Liver (tissue), 3 donors: ENCODE measurements at regions not wholly inside any gene's neighbourhood (a gene's known extent, or its start where the extent isn't known, plus 50 kb on each side); places are given as distances from the start of the nearest gene placed in this dataset.

Source experiments
- ATF3 ChIP-seq: IDR thresholded peaks from 2 replicates; pipeline ENCODE4 v1.6.1; 2016; ENCODE audit warnings: antibody characterized with exemption
- FOXA1 ChIP-seq: IDR thresholded peaks from 2 replicates; pipeline ENCODE4 v1.6.1; 2016; ENCODE audit warnings: antibody characterized with exemption
- GABPA ChIP-seq, 2 donors: IDR thresholded peaks in 1 of 2; conservative IDR thresholded peaks in 1 of 2; 2 replicates each; pipeline ENCODE4 v1.6.1; 2016; ENCODE audit warnings: antibody characterized with exemption in 2 of 2, mild to moderate bottlenecking in 1 of 2, moderate library complexity in 1 of 2
- HNF4A ChIP-seq, 2 donors: conservative IDR thresholded peaks; 2 replicates each; pipeline ENCODE4 v1.6.1; 2016; ENCODE audit warnings: antibody characterized with exemption in 2 of 2, mild to moderate bottlenecking in 2 of 2
- JUND ChIP-seq, 2 donors: IDR thresholded peaks; 2 replicates each; pipeline ENCODE4 v1.6.1; 2016; ENCODE audit warnings: antibody characterized with exemption in 2 of 2
- MAX ChIP-seq: IDR thresholded peaks from 2 replicates; pipeline ENCODE4 v1.6.1; 2016; ENCODE audit warnings: antibody characterized with exemption
- NR2F2 ChIP-seq: IDR thresholded peaks from 2 replicates; pipeline ENCODE4 v1.6.1; 2016; ENCODE audit warnings: antibody characterized with exemption
- RAD21 ChIP-seq, 2 donors: IDR thresholded peaks; 2 replicates each; pipeline ENCODE4 v1.6.1; 2016; ENCODE audit warnings: antibody characterized with exemption in 2 of 2, mild to moderate bottlenecking in 2 of 2
- RXRA ChIP-seq, 2 donors: IDR thresholded peaks; 2 replicates each; pipeline ENCODE4 v1.6.1; 2017 to 2018; ENCODE audit warnings: antibody characterized with exemption in 2 of 2, mild to moderate bottlenecking in 1 of 2
- SP1 ChIP-seq: IDR thresholded peaks from 2 replicates; pipeline ENCODE4 v1.6.1; 2018; ENCODE audit warnings: antibody characterized with exemption, mild to moderate bottlenecking
- TAF1 ChIP-seq: conservative IDR thresholded peaks from 2 replicates; pipeline ENCODE4 v1.6.1; 2016; ENCODE audit warnings: antibody characterized with exemption, mild to moderate bottlenecking
- YY1 ChIP-seq: IDR thresholded peaks from 2 replicates; pipeline ENCODE4 v1.6.1; 2016; ENCODE audit warnings: antibody characterized with exemption, mild to moderate bottlenecking
- TF ChIP-seq, protein P1 (sequence below): fragments of 150-350 bp; IDR thresholded peaks from 2 replicates; pipeline ENCODE4 v1.5.1; 2017; ENCODE audit warnings: improper control_type of control experiment, low read depth, low read length; ENCODE audit not compliant: missing input control
- TF ChIP-seq, protein P2 (sequence below): IDR thresholded peaks from 2 replicates; pipeline ENCODE4 v1.6.1; 2016; ENCODE audit warnings: antibody characterized with exemption
- donor health status: healthy.
- donor health status: healthy.

DNA sequence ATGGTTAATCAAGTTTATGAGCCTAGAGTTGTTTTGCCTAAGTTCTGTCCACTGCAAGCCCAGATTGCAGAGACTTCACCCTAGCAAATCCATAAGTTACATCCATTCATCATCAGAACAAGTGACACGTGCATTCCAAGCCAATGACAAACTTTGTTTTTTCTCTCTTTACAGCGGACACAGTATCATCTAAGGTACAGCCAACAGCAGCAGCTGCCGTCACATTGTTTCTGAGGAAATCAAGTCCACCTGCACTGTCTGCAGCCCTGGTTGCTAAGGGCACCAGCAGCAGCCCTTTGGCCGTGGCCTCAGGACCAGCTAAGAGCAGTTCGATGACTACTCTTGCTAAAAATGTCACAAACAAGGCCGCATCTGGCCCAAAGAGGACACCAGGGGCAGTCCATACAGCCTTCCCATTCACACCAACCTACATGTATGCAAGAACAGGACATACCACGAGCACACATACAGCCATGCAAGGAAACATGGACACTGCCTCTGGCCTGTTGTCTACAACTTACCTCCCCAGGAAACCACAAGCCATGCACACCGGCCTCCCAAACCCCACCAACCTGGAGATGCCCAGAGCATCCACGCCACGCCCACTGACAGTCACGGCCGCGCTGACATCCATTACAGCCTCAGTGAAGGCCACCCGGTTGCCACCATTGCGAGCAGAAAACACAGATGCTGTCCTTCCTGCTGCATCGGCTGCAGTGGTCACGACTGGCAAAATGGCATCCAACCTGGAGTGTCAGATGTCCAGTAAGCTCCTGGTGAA is 155.8 kb downstream of the C11orf91 start:
- TF ChIP-seq TAF1 (no peak), ATF3 (no peak), FOXA1 (no peak), RXRA (IDR thresholded peaks at IDR 0.05) (no peak), MAX (no peak), YY1 (no peak), JUND (IDR thresholded peaks at IDR 0.05) (no peak), GABPA (IDR thresholded peaks at IDR 0.05 in 1 of 2, conservative IDR thresholded peaks at IDR 0.05 in 1 of 2) (no peak), SP1 (no peak), RAD21 (IDR thresholded peaks at IDR 0.05) (no peak), NR2F2 (no peak), HNF4A (conservative IDR thresholded peaks at IDR 0.05) (no peak)
- TF ChIP-seq, protein P1, sequence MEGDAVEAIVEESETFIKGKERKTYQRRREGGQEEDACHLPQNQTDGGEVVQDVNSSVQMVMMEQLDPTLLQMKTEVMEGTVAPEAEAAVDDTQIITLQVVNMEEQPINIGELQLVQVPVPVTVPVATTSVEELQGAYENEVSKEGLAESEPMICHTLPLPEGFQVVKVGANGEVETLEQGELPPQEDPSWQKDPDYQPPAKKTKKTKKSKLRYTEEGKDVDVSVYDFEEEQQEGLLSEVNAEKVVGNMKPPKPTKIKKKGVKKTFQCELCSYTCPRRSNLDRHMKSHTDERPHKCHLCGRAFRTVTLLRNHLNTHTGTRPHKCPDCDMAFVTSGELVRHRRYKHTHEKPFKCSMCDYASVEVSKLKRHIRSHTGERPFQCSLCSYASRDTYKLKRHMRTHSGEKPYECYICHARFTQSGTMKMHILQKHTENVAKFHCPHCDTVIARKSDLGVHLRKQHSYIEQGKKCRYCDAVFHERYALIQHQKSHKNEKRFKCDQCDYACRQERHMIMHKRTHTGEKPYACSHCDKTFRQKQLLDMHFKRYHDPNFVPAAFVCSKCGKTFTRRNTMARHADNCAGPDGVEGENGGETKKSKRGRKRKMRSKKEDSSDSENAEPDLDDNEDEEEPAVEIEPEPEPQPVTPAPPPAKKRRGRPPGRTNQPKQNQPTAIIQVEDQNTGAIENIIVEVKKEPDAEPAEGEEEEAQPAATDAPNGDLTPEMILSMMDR = no peak
- TF ChIP-seq, protein P2, sequence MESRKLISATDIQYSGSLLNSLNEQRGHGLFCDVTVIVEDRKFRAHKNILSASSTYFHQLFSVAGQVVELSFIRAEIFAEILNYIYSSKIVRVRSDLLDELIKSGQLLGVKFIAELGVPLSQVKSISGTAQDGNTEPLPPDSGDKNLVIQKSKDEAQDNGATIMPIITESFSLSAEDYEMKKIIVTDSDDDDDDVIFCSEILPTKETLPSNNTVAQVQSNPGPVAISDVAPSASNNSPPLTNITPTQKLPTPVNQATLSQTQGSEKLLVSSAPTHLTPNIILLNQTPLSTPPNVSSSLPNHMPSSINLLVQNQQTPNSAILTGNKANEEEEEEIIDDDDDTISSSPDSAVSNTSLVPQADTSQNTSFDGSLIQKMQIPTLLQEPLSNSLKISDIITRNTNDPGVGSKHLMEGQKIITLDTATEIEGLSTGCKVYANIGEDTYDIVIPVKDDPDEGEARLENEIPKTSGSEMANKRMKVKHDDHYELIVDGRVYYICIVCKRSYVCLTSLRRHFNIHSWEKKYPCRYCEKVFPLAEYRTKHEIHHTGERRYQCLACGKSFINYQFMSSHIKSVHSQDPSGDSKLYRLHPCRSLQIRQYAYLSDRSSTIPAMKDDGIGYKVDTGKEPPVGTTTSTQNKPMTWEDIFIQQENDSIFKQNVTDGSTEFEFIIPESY = no peak
